ENCODE measurements at regions not wholly inside any gene's neighbourhood (a gene's known extent, or its start where the extent isn't known, plus 50 kb on each side); places are given as distances from the start of the nearest gene placed in this dataset.

DNA sequence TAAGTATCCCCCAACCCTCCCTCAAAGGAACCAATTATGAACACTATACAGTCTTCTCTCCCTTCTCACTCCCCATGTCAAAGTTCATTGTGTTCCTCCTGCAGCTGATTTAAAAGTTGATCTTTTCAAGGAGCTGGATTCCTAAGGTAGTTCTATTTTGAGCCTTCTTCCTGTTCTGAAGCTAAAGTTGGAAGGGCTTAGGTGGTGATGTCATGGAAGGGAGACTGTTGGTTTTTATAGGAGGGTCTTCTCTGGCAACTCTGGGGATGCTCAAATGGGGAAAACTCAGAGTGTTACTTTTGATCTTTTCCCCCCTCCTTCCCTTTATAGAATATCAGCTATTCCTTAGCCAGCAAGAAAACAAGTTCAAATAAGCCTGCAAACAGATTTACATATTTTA lies 83.0 kb upstream of the AK4 start:
- Histone ChIP-seq H3K4me1 (peaks cover 23 to 65% (median 25%) of the 10 kb centered on the region in 4 donors), H3K9me3 (no peaks in the 10 kb centered on the region), H3K27me3 (no peaks in the 10 kb centered on the region), H3K4me3 (peak overlapping the region in 1 of 4 donors; percentile 93), H3K27ac (peak overlapping the region; percentile 97 to 100 (median 98)), H3K36me3 (no peaks in the 10 kb centered on the region)
- DNase-seq, result no peak
- in situ Hi-C loops (cut with MboI; ENCODE audit: low pct_ligation_motif_present in 1 of 4, low pct_unique_long_range_greater_than_20kb in 1 of 4, low sequenced_read_pairs in 3 of 4) (loop anchor here (10.0 to 25.0 kb wide), 5 partner anchors 147 to 1272 kb away; partner anchors contain the start of genes LEPR (in 1 of the 4) and LEPROT (in 1 of the 4)), intact Hi-C loops (cut with DNase I; ENCODE audit: low total_unique reads) (loop anchor here (10.0 kb wide), 1 partner anchor 150 kb away; no protein-coding TSS in a partner anchor)
- TF ChIP-seq POLR2AphosphoS5 (IDR thresholded peaks at IDR 0.05), result no peak
- TF ChIP-seq POLR2A (IDR thresholded peaks at IDR 0.05), result no peak

DNA sequence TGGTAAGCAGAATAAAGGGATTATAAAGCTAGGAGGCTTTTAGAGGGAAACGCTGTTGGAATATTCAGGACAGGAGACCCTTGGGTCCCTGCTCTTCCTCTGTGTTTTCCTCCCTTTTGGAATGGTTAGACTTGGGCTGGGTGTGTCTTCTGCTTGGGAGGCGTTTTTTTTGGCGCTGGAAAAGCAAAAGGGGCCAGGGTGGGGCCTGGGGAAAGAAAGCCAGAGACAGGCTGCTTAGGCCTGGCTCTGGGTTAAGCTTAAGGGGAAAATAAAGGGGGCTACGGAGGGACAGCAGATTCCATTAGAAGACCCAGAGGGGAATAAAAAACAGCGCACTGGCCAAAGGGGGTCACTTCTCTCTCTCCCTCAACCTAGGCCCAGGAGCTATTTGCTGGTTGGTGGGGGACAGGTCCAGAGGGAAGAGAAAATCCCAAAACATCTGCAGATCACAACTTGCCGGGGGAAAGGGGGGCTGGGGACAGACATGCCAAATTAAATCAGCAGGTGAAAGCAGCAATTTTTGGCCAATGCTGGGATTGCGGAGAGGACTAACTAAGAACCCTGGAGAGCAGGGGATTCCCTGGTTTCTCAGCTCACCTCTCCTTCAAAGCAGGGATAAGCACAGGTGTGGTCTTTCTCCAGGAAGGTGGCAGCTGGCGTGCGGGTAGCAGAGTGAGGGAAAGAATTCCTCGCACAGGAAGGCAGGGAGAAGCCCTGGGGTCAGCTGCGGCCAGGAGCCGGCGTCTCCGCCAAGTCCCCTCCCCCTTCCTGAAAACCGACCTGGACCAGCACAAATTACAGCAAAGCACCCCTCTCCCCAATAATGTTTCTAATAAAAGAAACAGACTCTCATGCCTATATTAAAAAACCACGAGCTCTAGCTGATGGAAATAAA lies 82.2 kb upstream of the AK4 start:
- peak; percentile 51 for DNase-seq
- 22 to 29% methylated on average over 6 to 16 of the region's 16 CpGs for WGBS, 2 donors (ENCODE audit: low coverage in 1 of 2)
- Histone ChIP-seq H3K27me3 (no peaks in the 10 kb centered on the region), H3K27ac (peak overlapping the region; percentile 97 to 100 (median 98)), H3K9me3 (no peaks in the 10 kb centered on the region), H3K36me3 (no peaks in the 10 kb centered on the region), H3K4me3 (peak overlapping the region; percentile 87 to 97 (median 92)), H3K4me1 (peaks cover 23 to 59% (median 23%) of the 10 kb centered on the region in 4 donors)
- TF ChIP-seq EP300 (IDR thresholded peaks at IDR 0.05; ENCODE audit: low read depth) (no peak), POLR2AphosphoS5 (IDR thresholded peaks at IDR 0.05) (no peak), POLR2A (IDR thresholded peaks at IDR 0.05) (no peak)
- TF ChIP-seq, protein P1, sequence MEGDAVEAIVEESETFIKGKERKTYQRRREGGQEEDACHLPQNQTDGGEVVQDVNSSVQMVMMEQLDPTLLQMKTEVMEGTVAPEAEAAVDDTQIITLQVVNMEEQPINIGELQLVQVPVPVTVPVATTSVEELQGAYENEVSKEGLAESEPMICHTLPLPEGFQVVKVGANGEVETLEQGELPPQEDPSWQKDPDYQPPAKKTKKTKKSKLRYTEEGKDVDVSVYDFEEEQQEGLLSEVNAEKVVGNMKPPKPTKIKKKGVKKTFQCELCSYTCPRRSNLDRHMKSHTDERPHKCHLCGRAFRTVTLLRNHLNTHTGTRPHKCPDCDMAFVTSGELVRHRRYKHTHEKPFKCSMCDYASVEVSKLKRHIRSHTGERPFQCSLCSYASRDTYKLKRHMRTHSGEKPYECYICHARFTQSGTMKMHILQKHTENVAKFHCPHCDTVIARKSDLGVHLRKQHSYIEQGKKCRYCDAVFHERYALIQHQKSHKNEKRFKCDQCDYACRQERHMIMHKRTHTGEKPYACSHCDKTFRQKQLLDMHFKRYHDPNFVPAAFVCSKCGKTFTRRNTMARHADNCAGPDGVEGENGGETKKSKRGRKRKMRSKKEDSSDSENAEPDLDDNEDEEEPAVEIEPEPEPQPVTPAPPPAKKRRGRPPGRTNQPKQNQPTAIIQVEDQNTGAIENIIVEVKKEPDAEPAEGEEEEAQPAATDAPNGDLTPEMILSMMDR (IDR thresholded peaks at IDR 0.05), result no peak
- intact Hi-C loops (cut with DNase I; ENCODE audit: low total_unique reads) (loop anchor here (10.0 kb wide), 1 partner anchor 149 kb away; no protein-coding TSS in a partner anchor), in situ Hi-C loops (cut with MboI; ENCODE audit: low pct_ligation_motif_present in 1 of 4, low pct_unique_long_range_greater_than_20kb in 1 of 4, low sequenced_read_pairs in 3 of 4) (loop anchor here (10.0 to 25.0 kb wide), 5 partner anchors 147 to 1272 kb away; partner anchors contain the start of genes LEPR (in 1 of the 4) and LEPROT (in 1 of the 4))

DNA sequence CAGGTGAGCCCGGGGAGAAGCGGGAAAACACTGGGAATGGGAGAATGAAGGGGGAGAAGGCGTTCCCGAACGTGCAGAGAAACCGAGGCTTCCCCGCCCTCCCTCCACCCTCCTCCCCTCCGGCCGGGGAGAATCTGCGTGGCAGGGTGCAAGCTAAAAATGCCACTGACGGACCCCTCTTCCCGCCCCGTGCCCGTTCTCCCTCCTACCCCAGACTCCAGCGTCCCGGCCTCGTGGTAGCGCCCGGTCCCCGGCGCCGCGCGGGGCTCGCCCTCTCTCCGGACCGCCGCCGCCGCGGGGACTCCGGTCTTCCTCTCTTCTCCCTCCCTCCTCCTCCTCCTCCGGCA lies 81.6 kb upstream of the AK4 start:
- 0 to 1% methylated on average over 6 to 33 of the region's 33 CpGs for WGBS, 2 donors (ENCODE audit: low coverage in 1 of 2)
- in situ Hi-C loops (cut with MboI; ENCODE audit: low pct_ligation_motif_present in 1 of 4, low pct_unique_long_range_greater_than_20kb in 1 of 4, low sequenced_read_pairs in 3 of 4), result loop anchor here (10.0 to 25.0 kb wide), 5 partner anchors 146 to 1271 kb away; partner anchors contain the start of genes LEPR (in 1 of the 4) and LEPROT (in 1 of the 4)
- H3K27me3 ChIP-seq, result no peaks in the 10 kb centered on the region
- H3K4me1 ChIP-seq, result peaks cover 23 to 54% (median 23%) of the 10 kb centered on the region in 4 donors
- no peak for DNase-seq
- peak overlapping the region; percentile 97 to 100 (median 98) for H3K27ac ChIP-seq
- no peak for TF ChIP-seq POLR2A (IDR thresholded peaks at IDR 0.05)
- TF ChIP-seq EP300 (IDR thresholded peaks at IDR 0.05; ENCODE audit: low read depth), result no peak
- TF ChIP-seq POLR2AphosphoS5 (IDR thresholded peaks at IDR 0.05), result no peak
- TF ChIP-seq, protein P1 (IDR thresholded peaks at IDR 0.05), result no peak
- no peaks in the 10 kb centered on the region for H3K9me3 ChIP-seq
- intact Hi-C loops (cut with DNase I; ENCODE audit: low total_unique reads), result loop anchor here (10.0 kb wide), 1 partner anchor 148 kb away; no protein-coding TSS in a partner anchor
- H3K4me3 ChIP-seq, result peak overlapping the region; percentile 87 to 97 (median 92)
- no peaks in the 10 kb centered on the region for H3K36me3 ChIP-seq

DNA sequence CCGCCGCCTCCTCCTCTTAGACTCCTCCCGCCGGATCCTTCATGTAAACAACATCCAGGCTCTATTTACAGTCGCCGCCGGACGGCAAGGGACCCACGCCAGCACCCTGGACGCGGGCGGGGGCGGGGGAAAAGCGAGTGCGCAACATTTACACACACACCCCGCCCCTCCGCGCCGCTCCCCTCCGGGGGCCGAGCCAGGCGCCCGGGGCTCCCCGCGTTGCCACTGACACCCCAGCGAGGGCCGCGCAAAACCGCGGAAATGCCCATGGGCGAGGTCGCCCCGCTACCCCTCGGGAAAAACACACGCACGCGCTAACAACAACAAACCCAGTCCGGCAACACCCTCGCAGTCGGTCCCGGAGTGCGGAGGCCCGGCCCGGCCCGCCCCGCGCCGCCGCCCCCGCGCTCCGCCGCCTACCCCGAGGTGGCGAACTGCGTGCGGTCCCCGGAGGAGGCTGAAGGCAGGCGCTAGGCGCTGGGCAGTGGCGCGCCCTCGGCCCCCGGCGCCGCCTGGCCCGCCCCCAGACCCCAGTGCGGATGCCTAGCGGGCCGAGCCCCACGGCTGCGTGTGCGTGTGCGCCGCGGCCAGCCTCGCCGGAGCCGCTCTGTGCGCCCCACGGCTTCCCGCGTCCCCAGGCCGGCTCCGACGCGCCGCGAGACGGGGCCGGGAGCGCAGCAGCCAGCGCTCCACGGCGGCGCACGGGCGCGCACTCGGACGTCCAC lies 81.1 kb upstream of the AK4 start:
- no peaks in the 10 kb centered on the region for H3K27me3 ChIP-seq
- no peaks in the 10 kb centered on the region for H3K36me3 ChIP-seq
- no peaks in the 10 kb centered on the region for H3K9me3 ChIP-seq
- peaks cover 21 to 51% (median 23%) of the 10 kb centered on the region in 4 donors for H3K4me1 ChIP-seq
- 1% methylated on average over 49 of the region's 101 CpGs; no CpG with 5 or more reads in 1 of the 2 donors for WGBS, 2 donors (ENCODE audit: low coverage in 1 of 2)
- intact Hi-C loops (cut with DNase I; ENCODE audit: low total_unique reads) (loop anchor here (10.0 kb wide), 1 partner anchor 148 kb away; no protein-coding TSS in a partner anchor), in situ Hi-C loops (cut with MboI; ENCODE audit: low pct_ligation_motif_present in 1 of 4, low pct_unique_long_range_greater_than_20kb in 1 of 4, low sequenced_read_pairs in 3 of 4) (loop anchor here (10.0 to 25.0 kb wide), 5 partner anchors 145 to 1270 kb away; partner anchors contain the start of genes LEPR (in 1 of the 4) and LEPROT (in 1 of the 4))
- DNase-seq, result peak; percentile 94
- peak overlapping the region; percentile 87 to 97 (median 92) for H3K4me3 ChIP-seq
- TF ChIP-seq POLR2AphosphoS5 (IDR thresholded peaks at IDR 0.05), result peak in 2 of 3 donors; percentile 84 to 88
- TF ChIP-seq EP300 (IDR thresholded peaks at IDR 0.05; ENCODE audit: low read depth), result peak; percentile 5
- TF ChIP-seq POLR2A (IDR thresholded peaks at IDR 0.05), result peak; percentile 86
- TF ChIP-seq, protein P1 (IDR thresholded peaks at IDR 0.05), result no peak
- peak overlapping the region; percentile 97 to 100 (median 98) for H3K27ac ChIP-seq
